DOHH2 (cell line): ENCODE measurements at regions not wholly inside any gene's neighbourhood (a gene's known extent, or its start where the extent isn't known, plus 50 kb on each side); places are given as distances from the start of the nearest gene placed in this dataset.

ENCODE experiments used
- H3F3A ChIP-seq: fragments of 200-600 bp; sonication (generic), shearing (Covaris generic); 2 replicates; pipeline ENCODE4 v1.6.0; 2016; ENCODE audit warnings: antibody characterized with exemption, mild to moderate bottlenecking; ENCODE audit not compliant: control insufficient read depth, insufficient read depth
- H3K27ac ChIP-seq: fragments of 200-600 bp; sonication (generic); 2 replicates; pipeline ENCODE4 v1.5.1; 2014; ENCODE audit warnings: low read depth, mild to moderate bottlenecking, low read length, moderate library complexity
- H3K27me3 ChIP-seq: fragments of 200-600 bp; sonication (generic); 2 replicates; pipeline ENCODE4 v1.6.1; 2014; ENCODE audit warnings: mild to moderate bottlenecking, low read length, mixed read lengths; ENCODE audit not compliant: control insufficient read depth
- H3K36me3 ChIP-seq: fragments of 200-600 bp; sonication (generic); 2 replicates; pipeline ENCODE4 v1.6.1; 2014; ENCODE audit warnings: mild to moderate bottlenecking, low read length, moderate library complexity, mixed read lengths; ENCODE audit not compliant: control insufficient read depth
- H3K4me1 ChIP-seq: fragments of 200-600 bp; sonication (generic); 2 replicates; pipeline ENCODE4 v1.6.1; 2014; ENCODE audit warnings: mild to moderate bottlenecking, low read length, mixed read lengths; ENCODE audit not compliant: control insufficient read depth
- H3K4me2 ChIP-seq: fragments of 200-600 bp; sonication (generic); 2 replicates; pipeline ENCODE4 v1.6.0; 2014; ENCODE audit warnings: mild to moderate bottlenecking, low read length, moderate library complexity
- H3K4me3 ChIP-seq: fragments of 200-600 bp; sonication (generic); 2 replicates; pipeline ENCODE4 v1.5.1; 2014; ENCODE audit warnings: mild to moderate bottlenecking, low read length, mixed read lengths
- H3K79me2 ChIP-seq: fragments of 200-600 bp; sonication (generic); 2 replicates; pipeline ENCODE4 v1.6.1; 2014; ENCODE audit warnings: mild to moderate bottlenecking, low read length, mixed read lengths; ENCODE audit not compliant: control insufficient read depth
- H3K9me2 ChIP-seq: fragments of 200-600 bp; sonication (generic); replicated peaks from 2 replicates; pipeline ENCODE4 v1.6.1; 2014; ENCODE audit warnings: mild to moderate bottlenecking, low read length, mixed read lengths; ENCODE audit not compliant: control insufficient read depth
- H3K9me3 ChIP-seq: fragments of 200-600 bp; sonication (generic); 2 replicates; pipeline ENCODE4 v1.6.1; 2014; ENCODE audit warnings: antibody characterized with exemption, low read length, mixed read lengths; ENCODE audit not compliant: control insufficient read depth, insufficient read depth
- H4K20me1 ChIP-seq: fragments of 200-600 bp; sonication (generic); 2 replicates; pipeline ENCODE4 v1.6.0; 2014; ENCODE audit warnings: low read depth, mild to moderate bottlenecking, antibody characterized with exemption, low read length, moderate library complexity; ENCODE audit not compliant: control insufficient read depth, insufficient read depth
- CTCF ChIP-seq: fragments of 200-600 bp; sonication (generic); IDR thresholded peaks from one replicate; pipeline ENCODE4 v1.5.1; 2014; ENCODE audit warnings: antibody characterized with exemption, mild to moderate bottlenecking, low read depth, low read length; ENCODE audit not compliant: poor library complexity, severe bottlenecking
- EZH2phosphoT487 ChIP-seq: fragments of 200-600 bp; sonication (generic); IDR thresholded peaks from 2 replicates; pipeline ENCODE4 v1.6.1; 2017; ENCODE audit warnings: borderline replicate concordance, mild to moderate bottlenecking, antibody characterized with exemption, low read length, moderate library complexity, mixed read lengths

GRCh38 chrX:22912616-22913015, 87.1 kb upstream of the DDX53 start:
- H3K79me2 ChIP-seq = no peaks in the 10 kb centered on the region
- H3K27ac ChIP-seq = no peak overlapping the region
- no peak for TF ChIP-seq CTCF
- no peak for TF ChIP-seq EZH2phosphoT487
- no peaks in the 10 kb centered on the region for H3K27me3 ChIP-seq
- no peaks in the 10 kb centered on the region for H3K9me2 ChIP-seq
- no peaks in the 10 kb centered on the region for H3K36me3 ChIP-seq
- no peaks in the 10 kb centered on the region for H3K4me1 ChIP-seq
- H3K4me3 ChIP-seq = no peak overlapping the region
- H3K9me3 ChIP-seq = no peaks in the 10 kb centered on the region
- H3F3A ChIP-seq = no peaks in the 10 kb centered on the region
- H3K4me2 ChIP-seq = no peak overlapping the region
- no peaks in the 10 kb centered on the region for H4K20me1 ChIP-seq

GRCh38 chrX:22922961-22923360, 76.8 kb upstream of the DDX53 start:
- no peaks in the 10 kb centered on the region for H3F3A ChIP-seq
- no peaks in the 10 kb centered on the region for H3K9me3 ChIP-seq
- H3K79me2 ChIP-seq = no peaks in the 10 kb centered on the region
- no peak overlapping the region for H3K27ac ChIP-seq
- no peaks in the 10 kb centered on the region for H3K27me3 ChIP-seq
- H3K36me3 ChIP-seq = no peaks in the 10 kb centered on the region
- no peak overlapping the region for H3K4me2 ChIP-seq
- H3K4me3 ChIP-seq = no peak overlapping the region
- no peaks in the 10 kb centered on the region for H3K4me1 ChIP-seq
- no peak for TF ChIP-seq EZH2phosphoT487
- TF ChIP-seq CTCF = no peak
- H4K20me1 ChIP-seq = no peaks in the 10 kb centered on the region
- H3K9me2 ChIP-seq = no peaks in the 10 kb centered on the region

DNA sequence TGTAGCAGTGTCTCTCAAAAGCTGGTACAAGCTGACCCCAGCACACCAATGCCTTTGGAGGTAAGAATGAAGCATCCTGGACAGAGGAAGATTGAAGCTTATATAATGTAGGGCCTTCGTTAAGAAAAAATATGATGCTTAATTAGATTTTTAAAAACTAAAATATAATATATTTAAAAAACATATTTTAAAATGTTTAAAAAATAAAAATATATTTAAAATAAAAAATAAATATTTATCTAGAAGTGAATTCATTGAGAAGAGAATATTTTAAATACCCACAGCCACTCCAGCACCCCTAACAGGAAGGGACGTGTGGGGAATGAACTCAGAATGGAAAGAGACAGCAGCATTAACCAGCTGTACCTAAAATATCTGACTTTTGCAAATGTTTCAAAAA, 65.1 kb upstream of the DDX53 start:
- Histone ChIP-seq H3K9me2 (no peaks in the 10 kb centered on the region), H3K4me3 (no peak overlapping the region), H3K9me3 (no peaks in the 10 kb centered on the region), H3K27ac (no peak overlapping the region), H3K4me1 (no peaks in the 10 kb centered on the region), H3K79me2 (no peaks in the 10 kb centered on the region), H4K20me1 (no peaks in the 10 kb centered on the region), H3K4me2 (no peak overlapping the region), H3K36me3 (no peaks in the 10 kb centered on the region), H3K27me3 (no peaks in the 10 kb centered on the region), H3F3A (no peaks in the 10 kb centered on the region)
- no peak for TF ChIP-seq EZH2phosphoT487
- no peak for TF ChIP-seq CTCF

DNA sequence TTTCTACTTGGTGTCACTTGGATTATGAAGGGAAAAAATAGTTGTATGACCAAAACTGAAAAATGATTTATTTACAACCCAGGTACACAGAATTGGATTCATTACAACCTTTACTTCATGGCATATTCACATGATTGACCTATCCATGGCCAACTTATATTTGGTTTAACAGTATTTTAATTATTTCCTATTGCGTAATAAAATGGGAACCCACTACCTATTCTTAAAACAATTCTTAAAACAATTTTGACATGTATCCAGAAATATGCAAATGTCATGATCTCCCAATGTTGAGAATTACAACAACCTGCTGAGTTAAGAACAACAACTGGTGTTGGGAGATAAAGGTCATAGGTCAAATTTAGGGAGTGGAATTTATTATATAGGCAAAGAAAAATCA, 54.8 kb upstream of the DDX53 start:
- Histone ChIP-seq H3K27me3 (no peaks in the 10 kb centered on the region), H3F3A (no peaks in the 10 kb centered on the region), H3K4me2 (no peak overlapping the region), H3K9me3 (no peaks in the 10 kb centered on the region), H3K9me2 (no peaks in the 10 kb centered on the region), H3K27ac (no peak overlapping the region), H4K20me1 (no peaks in the 10 kb centered on the region), H3K4me3 (no peak overlapping the region), H3K79me2 (no peaks in the 10 kb centered on the region), H3K4me1 (no peaks in the 10 kb centered on the region), H3K36me3 (no peaks in the 10 kb centered on the region)
- no peak for TF ChIP-seq CTCF
- TF ChIP-seq EZH2phosphoT487 = no peak
